SJSA1 (cell line): ENCODE measurements at regions not wholly inside any gene's neighbourhood (a gene's known extent, or its start where the extent isn't known, plus 50 kb on each side); places are given as distances from the start of the nearest gene placed in this dataset.
A peak's percentile ranks its signal among the peaks of the same experiment; 100 is the strongest.
"Not testable (repeated sequence)": the region's sequence is repeated elsewhere in the genome, so short reads cannot be mapped to it uniquely, and the experiment has no call there.

Source experiments
- DNase-seq, 2 experiments: peaks; one replicate each; pipeline ENCODE4 v3.0.0-alpha.2; 2015 to 2020; ENCODE audit warnings: low spot score in 2 of 2, low read depth in 1 of 2
- H3K27ac ChIP-seq: fragments of 250-450 bp; sonication (Bioruptor Pico); 2 replicates; pipeline ENCODE4 v1.5.1; 2020; ENCODE audit warnings: mild to moderate bottlenecking, moderate library complexity
- H3K27me3 ChIP-seq: fragments of 250-450 bp; sonication (Bioruptor Pico); replicated peaks from 2 replicates; pipeline ENCODE4 v1.5.1; 2020; ENCODE audit warnings: mild to moderate bottlenecking, moderate library complexity
- H3K36me3 ChIP-seq: fragments of 250-450 bp; sonication (Bioruptor Pico); 2 replicates; pipeline ENCODE4 v1.5.1; 2020; ENCODE audit warnings: mild to moderate bottlenecking
- H3K4me1 ChIP-seq: fragments of 250-450 bp; sonication (Bioruptor Pico); replicated peaks from 2 replicates; pipeline ENCODE4 v1.6.1; 2021; ENCODE audit warnings: mild to moderate bottlenecking
- H3K4me3 ChIP-seq: fragments of 250-450 bp; sonication (Bioruptor Pico); 2 replicates; pipeline ENCODE4 v1.5.1; 2020; ENCODE audit warnings: mild to moderate bottlenecking
- H3K9me3 ChIP-seq: fragments of 250-450 bp; sonication (Bioruptor Pico); replicated peaks from 2 replicates; pipeline ENCODE4 v1.5.1; 2020; ENCODE audit warnings: mild to moderate bottlenecking

- H3K27ac ChIP-seq = no peak overlapping the region
- DNase-seq = no peak
Observed at GRCh38 chr1:88300752-88301263, 383.3 kb upstream of the PKN2 start.

DNA sequence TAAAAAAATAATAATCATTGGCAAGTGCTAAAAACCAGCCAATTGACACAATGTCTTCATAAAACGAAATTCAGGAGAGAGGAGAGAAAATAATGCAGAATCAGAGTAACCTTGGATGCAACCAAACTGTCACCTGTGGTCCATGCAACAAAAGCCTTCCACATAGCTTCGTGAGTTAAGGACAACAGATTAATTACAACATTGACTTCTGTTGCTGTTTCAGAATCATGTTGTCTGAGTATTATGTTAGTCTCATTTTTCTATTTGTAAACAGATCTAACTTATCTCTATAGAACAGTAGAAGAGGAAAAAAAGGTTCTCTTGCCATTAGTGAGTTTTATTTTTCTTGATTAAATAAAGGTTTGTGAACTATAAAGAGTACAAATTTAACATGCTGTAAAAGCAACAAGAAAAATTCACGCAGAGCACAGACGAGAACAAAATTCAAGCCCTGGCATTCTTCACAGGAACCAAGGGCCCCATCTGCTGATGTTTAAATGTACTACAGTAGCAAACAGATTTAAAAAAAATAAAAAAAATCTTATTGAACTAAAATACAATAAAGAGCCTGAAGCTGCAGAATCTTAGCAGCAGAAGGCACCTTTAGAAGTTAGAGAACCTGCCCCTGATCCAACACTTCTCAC lies 381.1 kb upstream of the PKN2 start:
- no peaks in the 10 kb centered on the region for H3K4me1 ChIP-seq
- H3K4me3 ChIP-seq = no peak overlapping the region
- DNase-seq = no peak
- no peaks in the 10 kb centered on the region for H3K36me3 ChIP-seq
- H3K27me3 ChIP-seq = no peaks in the 10 kb centered on the region
- H3K27ac ChIP-seq = no peak overlapping the region
- H3K9me3 ChIP-seq = no peaks in the 10 kb centered on the region

More at GRCh38 chr1:88300752-88301263, 383.3 kb upstream of the PKN2 start:
- H3K36me3 ChIP-seq = no peaks in the 10 kb centered on the region
- no peaks in the 10 kb centered on the region for H3K27me3 ChIP-seq
- no peaks in the 10 kb centered on the region for H3K9me3 ChIP-seq
- no peak overlapping the region for H3K4me3 ChIP-seq
- no peaks in the 10 kb centered on the region for H3K4me1 ChIP-seq

DNA sequence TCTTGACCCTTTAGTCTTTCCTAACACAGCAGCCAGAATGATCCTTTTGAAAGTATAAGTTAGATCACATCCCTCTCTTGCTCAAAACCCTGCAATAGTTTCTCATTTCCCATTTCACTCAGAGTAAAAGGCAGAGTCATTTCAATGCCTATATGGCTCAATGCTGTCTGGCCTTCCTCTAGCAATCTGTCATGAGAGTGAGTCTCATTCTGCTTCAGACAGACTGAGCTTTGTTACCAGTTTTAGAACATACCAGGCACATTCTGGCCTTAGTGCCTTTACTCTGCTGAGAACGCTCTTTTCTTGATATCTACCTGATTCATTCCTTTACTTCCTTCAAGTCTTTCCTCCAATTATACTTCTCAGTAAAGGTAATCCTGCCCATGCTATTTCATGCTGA lies 372.8 kb upstream of the PKN2 start:
- no peaks in the 10 kb centered on the region for H3K4me1 ChIP-seq
- H3K9me3 ChIP-seq = no peaks in the 10 kb centered on the region
- no peaks in the 10 kb centered on the region for H3K27me3 ChIP-seq
- no peak for DNase-seq
- H3K27ac ChIP-seq = no peak overlapping the region
- H3K4me3 ChIP-seq = no peak overlapping the region
- no peaks in the 10 kb centered on the region for H3K36me3 ChIP-seq

DNA sequence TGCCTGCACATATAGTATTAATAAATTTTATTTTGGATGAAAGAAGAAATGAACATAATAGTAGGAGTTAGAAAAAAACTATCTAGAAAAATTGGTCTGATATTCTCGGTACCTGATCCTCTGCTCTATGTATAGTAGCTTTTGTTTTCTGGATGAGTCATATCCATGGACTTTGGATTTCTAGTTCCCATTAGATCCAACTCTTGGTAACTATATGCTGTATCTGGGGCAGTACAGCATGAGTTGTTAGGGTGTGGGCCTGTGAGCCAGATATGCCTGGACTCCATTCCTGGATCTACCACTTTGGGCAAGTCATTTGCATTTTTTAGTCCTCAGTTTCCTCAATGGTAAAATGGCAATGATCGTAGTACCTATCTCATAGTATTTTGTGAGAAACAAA lies 372.2 kb upstream of the PKN2 start:
- H3K27me3 ChIP-seq = no peaks in the 10 kb centered on the region
- no peak for DNase-seq
- H3K4me3 ChIP-seq = no peak overlapping the region
- no peaks in the 10 kb centered on the region for H3K4me1 ChIP-seq
- no peaks in the 10 kb centered on the region for H3K9me3 ChIP-seq
- no peak overlapping the region for H3K27ac ChIP-seq
- H3K36me3 ChIP-seq = no peaks in the 10 kb centered on the region

GRCh38 chr1:88317396-88317795 lies 366.7 kb upstream of the PKN2 start:
- H3K4me1 ChIP-seq = no peaks in the 10 kb centered on the region
- H3K36me3 ChIP-seq = no peaks in the 10 kb centered on the region
- no peaks in the 10 kb centered on the region for H3K9me3 ChIP-seq
- no peak for DNase-seq
- no peak overlapping the region for H3K27ac ChIP-seq
- no peak overlapping the region for H3K4me3 ChIP-seq
- no peaks in the 10 kb centered on the region for H3K27me3 ChIP-seq

GRCh38 chr1:88318740-88319139 lies 365.3 kb upstream of the PKN2 start:
- Histone ChIP-seq H3K4me1 (no peaks in the 10 kb centered on the region), H3K4me3 (no peak overlapping the region)
- no peak for DNase-seq

DNA sequence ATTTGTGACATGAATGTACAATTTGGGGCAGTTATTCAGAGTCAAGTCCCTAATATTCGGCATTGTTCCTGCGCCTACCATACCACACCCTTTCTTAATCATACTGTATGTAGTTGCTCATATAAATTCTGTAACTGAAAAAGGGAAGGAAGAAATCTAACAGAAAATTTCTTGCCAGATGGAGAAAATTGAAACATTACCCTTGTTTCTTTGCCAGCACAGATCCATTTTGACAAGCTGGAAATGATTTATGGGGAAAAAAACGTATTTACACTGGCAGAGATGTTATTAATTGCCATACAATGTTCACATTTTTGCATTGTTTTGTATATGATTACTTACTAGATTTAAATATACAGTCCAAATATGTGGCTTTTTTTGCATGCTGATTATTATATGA lies 363.8 kb upstream of the PKN2 start:
- no peaks in the 10 kb centered on the region for H3K27me3 ChIP-seq
- no peak overlapping the region for H3K4me3 ChIP-seq
- H3K9me3 ChIP-seq = no peaks in the 10 kb centered on the region
- H3K36me3 ChIP-seq = no peaks in the 10 kb centered on the region
- H3K27ac ChIP-seq = no peak overlapping the region
- no peak for DNase-seq
- H3K4me1 ChIP-seq = no peaks in the 10 kb centered on the region

More at GRCh38 chr1:88318740-88319139, 365.3 kb upstream of the PKN2 start:
- Histone ChIP-seq H3K36me3 (no peaks in the 10 kb centered on the region), H3K27ac (no peak overlapping the region), H3K9me3 (no peaks in the 10 kb centered on the region), H3K27me3 (no peaks in the 10 kb centered on the region)

- Histone ChIP-seq H3K9me3 (no peaks in the 10 kb centered on the region), H3K36me3 (no peaks in the 10 kb centered on the region)
- no peak for DNase-seq
Observed at GRCh38 chr1:88321706-88322105, 362.4 kb upstream of the PKN2 start.

GRCh38 chr1:88324899-88325298 lies 359.2 kb upstream of the PKN2 start:
- Histone ChIP-seq H3K27me3 (no peaks in the 10 kb centered on the region), H3K36me3 (no peaks in the 10 kb centered on the region), H3K9me3 (no peaks in the 10 kb centered on the region), H3K27ac (no peak overlapping the region), H3K4me1 (peaks cover 11% of the 10 kb centered on the region), H3K4me3 (no peak overlapping the region)
- no peak for DNase-seq

More at GRCh38 chr1:88321706-88322105, 362.4 kb upstream of the PKN2 start:
- no peak overlapping the region for H3K27ac ChIP-seq
- H3K4me1 ChIP-seq = no peaks in the 10 kb centered on the region
- no peaks in the 10 kb centered on the region for H3K27me3 ChIP-seq
- no peak overlapping the region for H3K4me3 ChIP-seq

- Histone ChIP-seq H3K36me3 (no peaks in the 10 kb centered on the region), H3K4me3 (no peak overlapping the region), H3K27ac (peak overlapping the region; percentile 16; the same call in 1 of the 2 replicates), H3K27me3 (no peaks in the 10 kb centered on the region), H3K9me3 (no peaks in the 10 kb centered on the region), H3K4me1 (peaks cover 11% of the 10 kb centered on the region)
- peak; percentile 59 to 77 for DNase-seq
Observed at GRCh38 chr1:88327391-88328267, 356.4 kb upstream of the PKN2 start.

- Histone ChIP-seq H3K36me3 (no peaks in the 10 kb centered on the region), H3K4me3 (no peak overlapping the region), H3K27ac (no peak overlapping the region), H3K4me1 (peaks cover 11% of the 10 kb centered on the region), H3K9me3 (no peaks in the 10 kb centered on the region), H3K27me3 (no peaks in the 10 kb centered on the region)
- DNase-seq = no peak
Observed at GRCh38 chr1:88330201-88330600, 353.9 kb upstream of the PKN2 start.

DNA sequence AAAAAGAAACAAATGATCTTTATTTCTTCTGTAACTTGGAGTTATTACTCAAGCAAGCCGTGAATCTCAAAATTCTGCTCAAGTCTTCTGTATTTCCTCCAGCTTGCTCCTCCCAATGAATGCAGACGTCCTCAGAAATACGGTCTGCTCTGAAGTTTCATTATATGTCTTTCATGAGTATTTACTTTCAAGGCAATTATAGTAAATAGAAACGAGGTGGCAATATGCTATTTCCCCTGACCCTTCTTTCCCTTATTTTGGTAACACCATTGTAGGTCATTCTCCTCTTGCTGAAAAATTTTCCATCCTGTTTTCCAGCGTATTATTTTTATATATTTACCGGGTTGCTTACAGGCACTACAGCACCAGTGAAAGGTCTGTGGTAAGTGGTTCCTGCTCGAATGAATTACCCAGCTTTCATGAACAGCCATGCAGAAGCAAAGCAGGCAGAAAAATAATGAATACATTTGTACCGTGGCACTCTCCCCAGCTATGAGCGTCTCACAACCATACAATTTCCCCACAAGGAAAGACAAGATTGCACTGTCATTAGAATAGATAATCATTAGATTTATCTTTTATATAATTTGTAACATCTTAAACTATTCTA lies 350.9 kb upstream of the PKN2 start:
- H3K27ac ChIP-seq = no peak overlapping the region
- DNase-seq = no peak

DNA sequence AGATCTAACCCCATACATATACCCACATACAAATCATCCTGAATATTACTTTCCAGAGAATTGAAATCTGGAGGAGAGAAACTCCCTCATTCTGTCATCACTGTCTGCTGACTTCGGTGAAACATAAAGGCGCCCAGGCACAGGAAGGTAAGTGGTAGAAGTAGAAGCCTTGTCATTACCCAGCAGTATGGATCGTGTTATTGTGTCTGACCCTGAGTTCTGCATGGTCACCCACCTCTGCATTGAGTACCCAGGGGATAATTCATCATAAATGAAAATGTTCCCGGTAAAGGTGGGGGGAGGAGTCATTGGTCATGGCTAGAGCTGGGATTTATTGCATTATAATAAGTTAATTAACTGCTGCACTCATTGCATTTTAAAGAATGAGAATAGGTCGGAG lies 342.6 kb upstream of the PKN2 start:
- H3K9me3 ChIP-seq = no peaks in the 10 kb centered on the region
- DNase-seq = no peak
- H3K4me1 ChIP-seq = no peaks in the 10 kb centered on the region
- H3K27me3 ChIP-seq = no peaks in the 10 kb centered on the region
- H3K27ac ChIP-seq = no peak overlapping the region
- H3K4me3 ChIP-seq = no peak overlapping the region
- no peaks in the 10 kb centered on the region for H3K36me3 ChIP-seq

More for the DNA sequence above, 350.9 kb upstream of the PKN2 start:
- no peaks in the 10 kb centered on the region for H3K27me3 ChIP-seq
- H3K9me3 ChIP-seq = no peaks in the 10 kb centered on the region
- no peak overlapping the region for H3K4me3 ChIP-seq
- no peaks in the 10 kb centered on the region for H3K36me3 ChIP-seq
- H3K4me1 ChIP-seq = peaks cover 1% of the 10 kb centered on the region

DNA sequence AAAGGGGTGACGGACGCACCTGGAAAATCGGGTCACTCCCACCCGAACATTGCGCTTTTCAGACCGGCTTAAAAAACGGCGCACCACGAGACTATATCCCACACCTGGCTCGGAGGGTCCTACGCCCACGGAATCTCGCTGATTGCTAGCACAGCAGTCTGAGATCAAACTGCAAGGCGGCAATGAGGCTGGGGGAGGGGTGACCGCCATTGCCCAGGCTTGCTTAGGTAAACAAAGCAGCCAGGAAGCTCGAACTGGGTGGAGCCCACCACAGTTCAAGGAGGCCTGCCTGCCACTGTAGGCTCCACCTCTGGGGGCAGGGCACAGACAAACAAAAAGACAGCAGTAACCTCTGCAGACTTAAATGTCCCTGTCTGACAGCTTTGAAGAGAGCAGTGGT lies 342.0 kb upstream of the PKN2 start:
- H3K27ac ChIP-seq, H3K4me3 ChIP-seq, DNase-seq: not testable (repeated sequence)

More for the DNA sequence above, 342.0 kb upstream of the PKN2 start:
- not testable (repeated sequence) for H3K36me3 ChIP-seq, H3K9me3 ChIP-seq, H3K27me3 ChIP-seq, H3K4me1 ChIP-seq
